GM19452 (cell line): ENCODE measurements at regions not wholly inside any gene's neighbourhood (a gene's known extent, or its start where the extent isn't known, plus 50 kb on each side); places are given as distances from the start of the nearest gene placed in this dataset.

Experiments
- ATAC-seq: cut with Tn5 transposase; IDR thresholded peaks from one replicate; pipeline ENCODE4 v1.9.1; 2021; ENCODE audit not compliant: unreplicated experiment

- ATAC-seq, result no peak
Measured at GRCh38 chr6:142558786-142559185, 257.0 kb downstream of the ADGRG6 start.

- ATAC-seq, result no peak
Measured at GRCh38 chr6:142561511-142562265, 259.9 kb downstream of the ADGRG6 start.

- ATAC-seq, result no peak
Measured at GRCh38 chr6:142562865-142563264, 261.1 kb downstream of the ADGRG6 start.

- ATAC-seq, result peak; percentile 76
Measured at GRCh38 chr6:142566628-142567396, 265.0 kb downstream of the ADGRG6 start.

GRCh38 chr6:142567461-142567860 is 265.7 kb downstream of the ADGRG6 start:
- ATAC-seq, result no peak

- no peak for ATAC-seq
Measured at GRCh38 chr6:142568857-142569597, 267.2 kb downstream of the ADGRG6 start.

- ATAC-seq, result no peak
Measured at GRCh38 chr6:142569676-142570075, 267.9 kb downstream of the ADGRG6 start.

- no peak for ATAC-seq
Measured at GRCh38 chr6:142570221-142570671, 268.4 kb downstream of the ADGRG6 start.

GRCh38 chr6:142592876-142593275 is 291.1 kb downstream of the ADGRG6 start:
- no peak for ATAC-seq

- ATAC-seq, result no peak
Measured at GRCh38 chr6:142597836-142598235, 296.0 kb downstream of the ADGRG6 start.

- ATAC-seq, result no peak
Measured at GRCh38 chr6:142601427-142601826, 299.6 kb downstream of the ADGRG6 start.

GRCh38 chr6:142602972-142603371 is 301.2 kb downstream of the ADGRG6 start:
- ATAC-seq, result no peak

GRCh38 chr6:142605922-142606485 is 304.2 kb downstream of the ADGRG6 start:
- ATAC-seq, result no peak

- no peak for ATAC-seq
Measured at GRCh38 chr6:142612956-142613355, 311.1 kb downstream of the ADGRG6 start.

GRCh38 chr6:142613981-142614380 is 312.2 kb downstream of the ADGRG6 start:
- ATAC-seq, result no peak

GRCh38 chr6:142617158-142617557 is 315.4 kb downstream of the ADGRG6 start:
- no peak for ATAC-seq

GRCh38 chr6:142621822-142622221 is 320.0 kb downstream of the ADGRG6 start:
- ATAC-seq, result no peak

- ATAC-seq, result no peak
Measured at GRCh38 chr6:142624978-142625715, 319.8 kb downstream of the HIVEP2 start.

GRCh38 chr6:142627474-142627873 is 317.5 kb downstream of the HIVEP2 start:
- ATAC-seq, result no peak
